ENCODE measurements at regions not wholly inside any gene's neighbourhood (a gene's known extent, or its start where the extent isn't known, plus 50 kb on each side); places are given as distances from the start of the nearest gene placed in this dataset.
"Not testable (repeated sequence)": the region's sequence is repeated elsewhere in the genome, so short reads cannot be mapped to it uniquely, and the experiment has no call there.

GRCh38 chr17:5747276-5747675 is 163.0 kb upstream of the NLRP1 start:
- DNase-seq (ENCODE audit: low read depth): no peak

- DNase-seq (ENCODE audit: low read depth): no peak
Measured at GRCh38 chr17:5747964-5748363, 163.7 kb upstream of the NLRP1 start.

- no peak for DNase-seq (ENCODE audit: low read depth)
Measured at GRCh38 chr17:5753421-5753820, 169.1 kb upstream of the NLRP1 start.

GRCh38 chr17:5757314-5757907 is 173.1 kb upstream of the NLRP1 start:
- DNase-seq (ENCODE audit: low read depth): no peak

GRCh38 chr17:5758651-5759050 is 174.3 kb upstream of the NLRP1 start:
- no peak for DNase-seq (ENCODE audit: low read depth)

GRCh38 chr17:5759501-5759925 is 175.2 kb upstream of the NLRP1 start:
- DNase-seq (ENCODE audit: low read depth): no peak

GRCh38 chr17:5762191-5762590 is 177.9 kb upstream of the NLRP1 start:
- no peak for DNase-seq (ENCODE audit: low read depth)

GRCh38 chr17:5763595-5764306 is 179.4 kb upstream of the NLRP1 start:
- DNase-seq (ENCODE audit: low read depth): no peak

GRCh38 chr17:5769593-5770354 is 185.5 kb upstream of the NLRP1 start:
- no peak for DNase-seq (ENCODE audit: low read depth)

GRCh38 chr17:5770441-5771270 is 186.3 kb upstream of the NLRP1 start:
- DNase-seq (ENCODE audit: low read depth): no peak

- not testable (repeated sequence) for DNase-seq (ENCODE audit: low read depth)
Measured at GRCh38 chr17:5771271-5771577, 186.9 kb upstream of the NLRP1 start.

GRCh38 chr17:5772017-5772416 is 187.7 kb upstream of the NLRP1 start:
- not testable (repeated sequence) for DNase-seq (ENCODE audit: low read depth)

- no peak for DNase-seq (ENCODE audit: low read depth)
Measured at GRCh38 chr17:5772720-5773119, 188.4 kb upstream of the NLRP1 start.

- DNase-seq (ENCODE audit: low read depth): no peak
Measured at GRCh38 chr17:5773816-5774360, 189.6 kb upstream of the NLRP1 start.

- no peak for DNase-seq (ENCODE audit: low read depth)
Measured at GRCh38 chr17:5775098-5775497, 190.8 kb upstream of the NLRP1 start.

GRCh38 chr17:5780476-5780875 is 196.2 kb upstream of the NLRP1 start:
- no peak for DNase-seq (ENCODE audit: low read depth)

GRCh38 chr17:5781236-5781927 is 197.1 kb upstream of the NLRP1 start:
- no peak for DNase-seq (ENCODE audit: low read depth)

- no peak for DNase-seq (ENCODE audit: low read depth)
Measured at GRCh38 chr17:5783269-5783668, 199.0 kb upstream of the NLRP1 start.

GRCh38 chr17:5783851-5784250 is 199.5 kb upstream of the NLRP1 start:
- no peak for DNase-seq (ENCODE audit: low read depth)

- DNase-seq (ENCODE audit: low read depth): no peak
Measured at GRCh38 chr17:5784791-5785190, 200.5 kb upstream of the NLRP1 start.

GRCh38 chr17:5785338-5785737 is 201.0 kb upstream of the NLRP1 start:
- no peak for DNase-seq (ENCODE audit: low read depth)
